ENCODE measurements at regions not wholly inside any gene's neighbourhood (a gene's known extent, or its start where the extent isn't known, plus 50 kb on each side); places are given as distances from the start of the nearest gene placed in this dataset.

DNA sequence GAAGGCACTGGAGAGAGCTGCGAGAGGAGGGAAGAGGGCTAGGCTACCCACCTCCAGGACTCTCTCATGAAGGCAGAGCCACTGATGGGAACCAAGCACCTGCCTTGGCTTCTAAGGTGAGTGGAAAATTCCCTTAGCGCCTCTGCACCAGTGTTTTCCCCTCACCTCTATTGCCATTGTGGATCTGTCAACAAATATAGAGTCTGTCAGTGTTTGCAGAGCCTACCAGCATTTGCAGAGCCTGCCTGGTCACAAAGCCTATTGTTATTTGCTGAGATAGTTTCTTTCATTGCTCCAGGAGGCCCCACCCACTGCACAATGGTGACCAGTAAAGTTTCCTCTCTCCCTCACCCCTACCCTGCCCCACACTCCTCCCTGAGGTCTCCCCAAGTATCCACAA is 141.9 kb downstream of the MRPL14 start:
- TF ChIP-seq, protein P1, sequence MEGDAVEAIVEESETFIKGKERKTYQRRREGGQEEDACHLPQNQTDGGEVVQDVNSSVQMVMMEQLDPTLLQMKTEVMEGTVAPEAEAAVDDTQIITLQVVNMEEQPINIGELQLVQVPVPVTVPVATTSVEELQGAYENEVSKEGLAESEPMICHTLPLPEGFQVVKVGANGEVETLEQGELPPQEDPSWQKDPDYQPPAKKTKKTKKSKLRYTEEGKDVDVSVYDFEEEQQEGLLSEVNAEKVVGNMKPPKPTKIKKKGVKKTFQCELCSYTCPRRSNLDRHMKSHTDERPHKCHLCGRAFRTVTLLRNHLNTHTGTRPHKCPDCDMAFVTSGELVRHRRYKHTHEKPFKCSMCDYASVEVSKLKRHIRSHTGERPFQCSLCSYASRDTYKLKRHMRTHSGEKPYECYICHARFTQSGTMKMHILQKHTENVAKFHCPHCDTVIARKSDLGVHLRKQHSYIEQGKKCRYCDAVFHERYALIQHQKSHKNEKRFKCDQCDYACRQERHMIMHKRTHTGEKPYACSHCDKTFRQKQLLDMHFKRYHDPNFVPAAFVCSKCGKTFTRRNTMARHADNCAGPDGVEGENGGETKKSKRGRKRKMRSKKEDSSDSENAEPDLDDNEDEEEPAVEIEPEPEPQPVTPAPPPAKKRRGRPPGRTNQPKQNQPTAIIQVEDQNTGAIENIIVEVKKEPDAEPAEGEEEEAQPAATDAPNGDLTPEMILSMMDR (IDR thresholded peaks at IDR 0.05): no peak
- TF ChIP-seq EZH2 (IDR thresholded peaks at IDR 0.05; ENCODE audit: borderline replicate concordance, insufficient read depth, low read depth, low read length, poor library complexity, severe bottlenecking): no peak

All from B cell (primary cell).